GM19467 (cell line): ENCODE measurements at regions not wholly inside any gene's neighbourhood (a gene's known extent, or its start where the extent isn't known, plus 50 kb on each side); places are given as distances from the start of the nearest gene placed in this dataset.

Experiments used
- ATAC-seq: cut with Tn5 transposase; IDR thresholded peaks from one replicate; pipeline ENCODE4 v1.9.1; 2021; ENCODE audit warnings: mild to moderate bottlenecking, moderate library complexity; ENCODE audit not compliant: unreplicated experiment

DNA sequence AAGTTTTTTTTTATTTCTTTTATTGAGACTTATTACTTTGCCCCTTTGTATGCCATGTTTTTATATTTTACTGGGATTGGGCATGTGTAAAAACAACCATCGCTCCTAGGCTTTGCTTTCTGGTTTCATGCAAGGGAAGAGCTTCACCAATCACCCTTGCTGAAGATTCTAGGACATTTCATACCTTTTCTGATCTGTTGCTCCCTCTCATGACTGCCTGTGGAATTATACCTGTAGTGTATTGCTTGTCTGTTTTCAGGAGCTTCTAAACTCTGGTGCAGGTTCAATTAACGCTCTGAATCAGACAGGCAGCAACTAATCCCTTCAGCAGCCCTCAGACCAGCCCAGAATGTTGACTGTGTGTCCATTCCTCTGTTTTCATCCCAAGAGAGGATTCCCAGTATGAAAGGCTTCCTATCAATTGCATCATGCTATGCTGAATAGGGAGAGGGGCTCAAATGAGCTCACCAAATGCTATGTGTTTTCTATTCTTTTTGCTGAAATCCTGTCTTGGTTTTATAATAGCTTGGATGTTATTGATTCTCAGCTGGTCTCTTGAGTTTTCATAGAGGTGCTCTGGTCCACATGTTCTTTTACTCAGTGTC lies 572.9 kb upstream of the CDH6 start:
- ATAC-seq = no peak

DNA sequence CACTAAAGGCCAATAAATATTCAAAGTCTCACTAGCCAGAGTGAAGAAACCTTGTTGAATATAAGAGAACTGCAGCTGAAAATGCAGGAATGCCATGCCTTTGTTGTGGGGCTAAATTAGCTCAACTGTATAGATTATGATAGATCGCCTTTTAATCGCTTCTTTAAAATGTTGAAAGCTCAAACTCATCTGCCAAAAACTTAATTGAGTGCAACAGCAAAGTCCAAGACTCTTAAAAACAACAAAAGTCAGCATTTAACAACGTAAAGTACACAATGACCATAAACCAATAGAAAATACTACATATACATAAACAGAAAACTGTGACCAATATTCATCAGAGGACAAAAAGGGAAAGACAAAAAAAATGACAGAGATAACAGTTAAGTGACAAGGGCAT lies 585.0 kb upstream of the CDH6 start:
- ATAC-seq = no peak

DNA sequence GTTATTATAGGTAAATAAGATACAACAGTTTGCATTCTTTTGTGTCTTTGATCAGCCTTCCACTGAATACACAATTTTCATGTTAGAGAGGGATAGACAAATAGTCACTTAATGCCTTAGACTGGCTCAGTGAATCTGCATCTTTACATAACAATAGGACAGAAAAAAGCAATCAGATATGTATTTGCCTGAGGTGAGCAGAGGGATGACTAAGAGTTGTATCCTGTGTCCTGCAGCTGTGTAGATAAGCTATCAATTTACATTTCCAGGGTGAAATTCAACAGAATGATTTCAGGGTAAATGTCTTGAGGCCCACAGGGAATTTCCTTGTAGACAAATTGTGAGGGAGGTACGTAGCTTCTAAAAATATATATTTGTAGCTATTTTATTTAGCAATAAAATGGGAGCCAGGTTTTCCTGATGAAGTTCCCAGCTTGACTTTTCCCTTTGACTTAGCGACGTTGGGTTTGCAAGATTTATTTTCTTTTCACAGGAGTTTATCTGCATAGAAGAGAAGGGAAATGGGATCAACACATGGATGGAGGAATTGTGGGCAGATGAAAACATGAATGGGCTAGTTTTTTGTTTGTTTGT lies 586.1 kb upstream of the CDH6 start:
- no peak for ATAC-seq

DNA sequence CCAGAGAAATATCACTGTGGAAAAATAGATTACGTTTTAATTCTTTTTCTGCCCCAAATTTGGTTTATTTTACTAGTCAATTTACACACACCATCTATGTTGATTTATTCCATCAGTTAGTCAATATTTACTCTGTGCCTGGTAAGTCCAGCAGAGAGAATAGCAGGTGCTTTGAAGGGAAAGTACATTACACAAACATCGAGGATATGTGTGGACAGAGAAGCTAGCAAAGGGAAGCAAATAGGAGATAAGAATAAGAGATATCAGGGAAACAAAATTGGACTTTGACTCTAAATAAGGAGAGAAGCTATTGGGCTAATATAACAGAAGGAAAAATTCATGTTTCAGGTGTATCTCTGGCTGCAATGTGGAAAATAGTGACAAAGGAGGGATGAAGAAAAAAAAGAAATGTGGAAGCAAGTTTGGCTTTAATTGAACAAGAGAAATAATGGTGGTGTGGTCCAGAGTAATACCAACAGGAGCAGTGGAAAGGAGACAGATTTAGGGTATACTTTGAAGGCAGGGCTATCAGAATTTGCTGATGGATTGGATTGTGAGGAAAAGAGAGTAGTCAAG lies 587.7 kb upstream of the CDH6 start:
- no peak for ATAC-seq

DNA sequence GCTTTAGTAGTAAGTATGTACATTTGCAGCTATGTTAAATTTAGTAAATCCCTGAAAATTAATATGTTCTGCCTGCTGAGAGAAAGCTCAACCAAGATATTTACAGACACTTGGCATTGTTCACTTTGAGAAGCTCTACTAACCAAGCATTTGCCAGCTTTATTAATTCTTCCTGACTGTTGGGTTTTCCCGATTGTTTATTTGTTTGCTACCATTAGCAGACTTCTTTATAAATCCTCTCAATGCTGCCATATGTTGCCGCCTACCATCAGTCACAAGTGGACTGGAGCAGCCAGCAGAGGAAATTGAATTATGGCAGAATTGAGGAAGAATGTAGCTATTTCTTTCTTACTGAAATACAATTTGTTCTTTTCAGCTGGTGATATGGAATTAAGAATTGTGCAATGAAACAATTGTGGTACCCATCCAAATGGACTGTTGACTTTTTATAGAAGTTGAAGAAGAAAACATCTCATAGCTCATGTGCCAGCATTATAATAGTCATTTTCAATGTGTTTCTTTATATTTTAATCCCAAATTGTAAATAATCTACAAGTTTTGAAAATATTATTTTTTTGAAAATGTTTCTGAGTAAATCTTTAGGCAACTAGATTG lies 588.7 kb upstream of the CDH6 start:
- no peak for ATAC-seq

DNA sequence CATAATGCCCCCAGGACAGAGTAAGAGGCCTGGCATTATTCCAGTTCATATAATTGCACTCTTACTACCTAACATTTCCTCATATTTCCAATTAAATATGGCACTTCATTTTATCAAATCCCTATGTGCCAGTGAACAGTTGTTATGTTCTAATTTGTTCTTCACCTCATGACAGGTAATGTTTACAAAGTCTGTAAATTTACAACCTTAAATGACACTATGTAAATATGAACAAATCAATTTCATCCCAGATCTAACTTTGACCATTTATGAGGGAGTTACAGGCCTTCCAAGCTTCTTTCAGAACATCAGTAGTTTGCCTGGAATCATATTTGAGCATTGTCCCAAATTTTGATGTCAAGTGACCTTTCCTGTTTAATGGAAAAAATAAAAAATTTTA lies 592.6 kb upstream of the CDH6 start:
- ATAC-seq = no peak

DNA sequence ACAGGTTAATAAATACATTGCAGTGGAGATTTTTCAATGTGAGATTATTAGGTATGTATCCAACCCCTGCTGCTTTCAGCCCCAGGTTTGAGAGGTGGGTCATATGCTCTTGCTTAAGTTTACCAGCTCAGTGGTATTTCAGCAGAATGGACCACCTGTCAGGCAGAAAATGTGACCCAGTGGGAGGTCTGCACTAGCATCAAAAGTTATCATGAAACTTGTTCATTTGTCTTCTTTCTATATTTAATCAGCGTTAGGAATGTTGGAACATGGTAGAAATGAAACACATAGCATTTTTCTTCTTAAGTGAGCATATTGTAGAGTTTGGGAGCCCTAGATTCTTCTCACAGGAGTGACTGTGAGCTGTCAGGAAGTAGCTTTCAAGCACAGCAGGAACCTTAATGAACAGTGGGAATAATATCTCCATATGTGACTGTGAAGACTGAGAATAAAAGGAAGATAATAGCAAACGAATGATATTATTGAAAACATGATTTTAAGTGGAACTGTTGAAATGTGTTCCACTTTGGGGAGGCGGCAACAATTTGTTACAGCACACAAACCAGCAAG lies 596.9 kb upstream of the CDH6 start:
- ATAC-seq = no peak

DNA sequence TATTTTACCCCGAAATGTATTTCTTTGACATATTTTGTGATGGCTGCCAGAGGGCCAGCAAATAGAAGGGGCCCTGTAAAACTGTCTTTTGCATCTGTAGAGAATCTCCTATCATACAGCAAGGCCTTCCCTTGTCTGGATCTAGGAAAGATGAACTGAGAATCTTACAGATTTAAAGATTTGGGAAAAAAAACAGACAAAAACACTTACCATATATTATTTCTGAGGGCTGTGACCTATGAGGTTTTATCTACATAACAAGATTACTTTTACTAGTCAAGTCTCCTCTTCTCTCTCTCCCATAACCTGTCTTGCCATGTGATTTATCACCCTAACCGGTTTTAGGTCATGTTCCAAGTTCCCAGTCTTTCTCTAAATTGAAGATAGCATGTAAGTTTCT lies 599.2 kb upstream of the CDH6 start:
- ATAC-seq = no peak

DNA sequence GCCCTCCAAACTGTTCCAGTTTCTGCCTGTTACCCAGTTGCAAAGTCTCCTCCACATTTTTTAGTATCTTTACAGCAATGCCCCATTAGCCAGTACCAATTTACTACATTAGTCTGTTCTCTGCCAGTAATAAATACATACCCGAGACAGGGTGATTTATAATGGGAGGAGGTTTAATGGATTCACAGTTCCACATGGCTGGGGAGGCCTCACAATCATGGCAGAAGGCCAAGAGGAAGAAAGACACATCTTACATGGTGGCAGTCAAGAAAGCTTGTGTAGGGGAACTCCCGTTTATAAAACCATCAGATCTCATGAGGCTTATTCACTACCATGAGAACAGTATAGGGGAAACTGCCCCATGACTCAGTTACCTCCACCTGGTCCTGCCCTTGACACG lies 600.7 kb upstream of the CDH6 start:
- no peak for ATAC-seq

DNA sequence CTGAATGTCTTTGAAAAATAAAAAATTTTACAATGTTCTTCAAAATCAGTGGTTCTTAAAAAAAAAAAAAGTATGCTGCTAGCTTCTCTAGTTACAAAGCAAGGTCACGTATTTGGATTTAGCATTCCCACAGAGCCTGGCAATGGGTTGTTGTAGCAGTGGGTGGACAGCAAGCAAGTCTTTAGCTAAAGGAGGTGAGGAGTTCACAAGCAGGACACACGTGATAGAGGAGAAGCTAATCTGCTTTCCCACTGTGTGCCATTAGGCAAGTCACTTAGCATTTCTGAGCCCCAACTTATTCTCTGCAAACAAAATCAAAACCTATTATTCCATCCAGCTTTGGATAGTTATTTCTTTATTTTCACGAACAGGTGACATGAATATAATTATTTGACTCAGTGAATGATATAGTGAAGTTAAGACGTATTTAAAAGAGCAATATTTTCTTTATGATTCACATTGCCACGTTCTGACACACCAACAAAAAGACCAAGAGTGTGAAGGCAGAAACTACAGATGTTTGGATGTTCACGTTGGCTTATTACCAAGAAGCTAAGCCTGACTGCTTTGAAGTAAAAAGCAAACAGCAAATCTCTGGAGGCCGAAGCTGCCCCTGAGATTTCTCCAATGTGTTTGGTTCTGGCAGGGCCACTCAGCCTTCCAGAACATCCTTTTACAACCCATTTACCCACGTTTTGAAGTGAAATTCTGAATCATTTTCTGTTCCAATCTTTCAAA lies 612.1 kb upstream of the CDH6 start:
- ATAC-seq = no peak

DNA sequence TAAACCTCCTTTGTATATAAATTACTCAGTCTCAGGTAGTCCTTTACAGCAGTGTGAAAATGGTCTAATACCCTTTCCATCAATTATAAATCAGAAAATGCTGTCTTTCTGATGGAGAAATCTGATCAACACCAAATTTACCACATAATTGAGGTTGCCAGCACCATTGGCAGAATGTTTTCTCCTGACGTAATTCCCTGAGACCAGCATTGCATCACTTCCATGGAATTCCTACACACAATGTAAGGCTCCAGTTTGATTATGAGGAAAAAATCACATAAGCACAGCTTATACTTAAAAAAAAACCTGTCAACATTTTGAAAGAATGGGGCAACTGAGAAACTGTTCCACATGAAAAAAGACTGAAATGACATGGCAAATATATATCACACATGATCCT lies 618.7 kb upstream of the CDH6 start:
- ATAC-seq = no peak

DNA sequence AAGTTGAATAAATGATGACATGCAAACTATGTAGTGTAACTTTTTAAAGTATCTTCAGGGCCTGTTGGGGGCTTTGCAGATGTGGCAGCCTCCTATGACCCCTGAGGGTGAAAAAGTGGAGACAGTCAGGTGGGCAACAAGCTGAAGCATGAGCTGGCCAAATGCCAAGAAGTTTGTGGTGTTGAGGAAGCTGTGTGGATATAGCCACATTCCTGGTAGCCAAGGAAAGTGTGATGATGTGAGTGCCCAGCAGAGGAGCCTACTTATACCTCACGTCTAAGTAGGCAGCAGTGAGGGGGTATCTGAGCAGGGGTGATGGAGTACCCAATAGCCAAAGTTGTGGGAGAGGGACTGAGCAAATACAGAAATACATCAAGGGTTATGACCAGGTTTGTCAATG lies 621.2 kb upstream of the CDH6 start:
- ATAC-seq = no peak

DNA sequence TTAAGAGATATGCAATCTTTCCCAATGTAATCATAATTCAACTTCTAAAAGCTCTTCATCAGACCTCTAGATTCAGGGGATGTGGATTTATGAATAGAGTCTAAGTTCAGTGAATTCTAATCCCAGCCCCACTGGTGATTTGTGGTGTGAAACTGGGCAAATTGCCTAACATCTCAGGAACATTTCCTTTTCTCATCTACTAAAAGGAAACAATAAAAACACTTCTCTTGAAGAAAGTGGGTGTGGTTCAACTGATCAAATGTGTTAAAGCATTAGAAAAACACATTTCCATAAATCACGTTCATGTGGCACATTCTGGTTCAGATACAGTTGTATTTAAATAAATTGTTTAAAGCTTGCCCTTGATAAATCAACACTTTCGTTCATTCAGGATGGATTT lies 631.7 kb upstream of the CDH6 start:
- ATAC-seq = no peak

DNA sequence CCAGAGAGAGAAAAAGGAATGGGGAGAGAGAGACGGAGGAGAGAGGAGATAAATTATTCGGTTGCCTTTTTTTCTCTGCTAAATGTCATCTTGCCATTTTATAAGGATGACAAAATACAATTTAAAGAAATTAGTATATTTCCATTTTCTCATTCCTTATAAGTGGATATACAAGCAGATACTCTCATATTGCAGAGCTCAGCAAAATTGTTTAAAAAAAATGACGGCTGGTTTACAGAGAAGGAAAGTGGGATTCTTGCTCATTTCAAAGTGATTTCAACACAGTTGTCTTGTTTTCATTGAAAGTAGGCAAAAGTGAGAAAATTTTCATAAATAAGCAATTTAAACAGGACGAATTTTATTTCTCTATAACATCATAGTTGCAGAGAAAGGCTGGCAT lies 641.9 kb upstream of the CDH6 start:
- no peak for ATAC-seq

DNA sequence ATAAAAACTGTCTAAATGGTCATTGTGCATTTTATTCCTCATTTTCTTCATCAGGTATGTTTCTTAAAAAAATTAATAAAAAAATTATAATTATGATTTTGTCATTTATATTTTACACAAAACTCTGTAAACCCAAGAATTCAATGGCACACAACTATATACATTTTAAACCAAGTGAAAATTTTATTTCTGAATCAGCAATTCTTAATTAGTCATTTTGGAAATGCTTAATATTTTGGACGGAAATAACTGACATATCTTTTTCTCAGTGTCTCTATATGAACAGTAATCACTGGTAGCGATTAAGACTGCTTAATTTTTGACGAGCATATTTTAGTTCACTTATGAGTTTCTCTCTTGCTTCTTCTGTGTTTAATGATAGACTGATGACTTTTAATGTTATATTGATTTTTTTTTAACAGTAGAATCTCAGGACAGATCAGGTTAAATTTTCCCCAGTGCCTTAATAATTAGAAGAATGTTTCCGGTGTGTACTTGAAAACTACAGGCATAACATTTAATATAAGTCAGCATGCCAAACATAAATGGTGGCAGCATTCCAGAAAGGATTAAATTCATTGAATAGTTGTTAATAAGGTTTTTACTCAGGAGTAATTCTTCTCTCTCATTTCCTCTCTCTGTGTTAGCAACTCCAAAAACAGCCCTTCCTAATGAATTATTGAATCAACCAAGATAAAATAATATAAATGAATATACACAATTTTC lies 644.7 kb upstream of the CDH6 start:
- ATAC-seq = no peak

DNA sequence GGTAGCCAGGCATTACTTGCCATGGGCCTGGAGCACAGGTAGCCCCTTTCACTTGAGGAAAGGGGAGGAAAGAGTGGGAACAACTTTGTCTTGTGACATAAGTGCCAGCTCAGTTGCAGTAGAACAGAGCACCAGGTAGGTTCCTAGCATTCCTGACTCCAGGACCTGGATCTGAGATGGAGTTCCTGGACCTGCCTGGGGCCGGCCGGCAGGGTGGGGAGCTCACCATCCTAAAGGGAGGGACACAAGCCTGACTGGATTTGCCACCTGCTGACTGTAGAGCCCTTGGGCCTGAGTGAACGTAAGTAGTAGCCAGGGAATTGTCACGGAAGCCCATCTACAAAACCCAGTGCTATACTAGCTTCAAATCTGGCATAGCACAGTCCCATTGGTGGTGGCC lies 653.3 kb upstream of the CDH6 start:
- no peak for ATAC-seq

DNA sequence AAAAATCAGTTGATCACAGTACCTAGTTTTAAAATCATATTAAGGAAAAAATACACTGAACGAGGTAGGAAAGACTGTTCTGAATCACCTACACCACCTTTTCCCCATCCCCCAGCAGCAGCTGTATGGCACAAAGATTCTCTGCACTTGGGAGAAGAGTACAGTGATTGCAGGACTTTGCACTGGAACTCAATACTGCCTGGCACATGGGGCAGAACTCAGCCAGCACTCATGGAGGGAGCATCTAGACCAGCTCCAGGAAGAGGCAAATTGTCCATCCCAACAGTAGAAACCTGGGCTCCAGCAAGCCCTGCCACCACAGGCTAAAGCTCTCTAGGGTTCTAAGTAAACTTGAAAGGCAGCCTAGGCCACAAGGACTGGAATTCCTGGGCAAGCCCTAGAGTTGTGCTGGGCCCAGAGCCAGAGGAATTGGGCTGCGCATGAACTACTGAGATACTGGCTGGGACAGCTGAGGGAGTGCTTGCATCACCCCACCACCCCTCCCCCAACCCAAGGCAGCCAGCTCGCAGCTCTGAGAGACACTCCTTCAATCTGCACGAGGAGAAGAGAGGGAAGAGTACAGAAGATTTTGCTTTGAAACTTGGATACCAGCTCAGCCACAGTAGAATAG lies 654.4 kb upstream of the CDH6 start:
- no peak for ATAC-seq

DNA sequence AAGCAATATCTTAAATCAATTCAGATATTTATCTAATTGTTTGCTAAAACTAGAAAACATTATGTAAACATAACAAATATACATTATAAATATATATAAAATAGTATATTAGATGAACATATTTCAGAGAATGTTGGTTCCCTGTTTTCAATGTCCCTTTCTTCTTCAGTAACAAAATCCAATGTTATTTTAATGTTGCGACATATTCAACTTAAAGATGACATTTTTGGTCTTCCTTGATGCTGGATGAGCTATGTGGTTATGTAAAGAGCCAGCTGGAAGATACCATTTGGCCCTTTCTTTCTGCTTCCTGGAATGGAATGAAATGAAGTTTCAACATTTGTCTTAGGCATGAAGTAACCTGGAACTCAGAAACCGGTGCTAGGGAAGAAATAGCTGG lies 668.1 kb upstream of the CDH6 start:
- ATAC-seq = no peak

DNA sequence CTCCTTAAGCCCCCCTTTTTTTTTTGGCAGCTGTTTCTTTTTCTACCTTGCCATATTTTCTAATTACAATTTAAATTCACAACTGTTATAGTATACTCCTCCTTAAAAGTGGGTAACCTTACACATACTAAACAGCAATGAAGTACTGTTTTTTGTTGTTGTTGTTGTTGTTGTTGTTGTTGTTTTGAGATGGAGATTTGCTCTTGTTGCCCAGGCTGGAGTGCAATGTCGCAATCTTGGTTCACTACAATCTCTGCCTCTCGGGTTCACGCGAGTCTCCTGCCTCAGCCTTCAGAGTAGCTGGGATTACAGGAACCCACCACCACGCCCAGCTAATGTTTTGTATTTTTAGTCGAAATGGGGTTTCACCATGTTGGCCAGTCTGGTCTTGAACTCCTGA lies 669.1 kb upstream of the CDH6 start:
- ATAC-seq = no peak

DNA sequence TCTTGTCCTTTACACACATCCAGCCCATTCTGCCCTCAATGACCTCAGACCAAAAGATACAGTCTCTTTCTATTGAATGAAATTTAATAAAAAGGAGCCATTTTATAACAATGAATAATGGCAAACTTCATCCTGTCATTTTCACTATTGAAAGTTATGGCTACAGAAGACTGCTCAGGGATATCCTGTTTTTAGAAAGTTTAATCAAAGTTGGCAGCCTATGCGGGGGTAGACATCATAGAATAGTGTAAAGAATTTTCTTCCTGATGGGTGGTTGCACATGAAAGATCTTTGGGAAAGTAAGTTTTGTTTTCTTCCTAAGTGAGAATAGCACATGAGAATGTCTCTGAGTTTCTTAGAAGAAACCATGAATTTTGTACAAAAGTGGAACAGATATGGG lies 670.4 kb upstream of the CDH6 start:
- ATAC-seq = no peak
